ENCODE measurements at regions not wholly inside any gene's neighbourhood (a gene's known extent, or its start where the extent isn't known, plus 50 kb on each side); places are given as distances from the start of the nearest gene placed in this dataset.

GRCh38 chr17:79439493-79439892 lies 171.4 kb downstream of the RBFOX3 start:
- TF ChIP-seq CTCF (IDR thresholded peaks at IDR 0.05) = no peak
- no peak for TF ChIP-seq POLR2A (IDR thresholded peaks at IDR 0.05)

Data from body of pancreas (tissue), 4 donors.